Endothelial cell of umbilical vein (primary cell): ENCODE measurements at regions not wholly inside any gene's neighbourhood (a gene's known extent, or its start where the extent isn't known, plus 50 kb on each side); places are given as distances from the start of the nearest gene placed in this dataset.

ENCODE experiments used
- BruUV-seq: library from RNA; stranded (reverse); fragments of 400-500 nt; replicated peaks from 2 replicates; lab custom pipeline; 2021; lab: Mats Ljungman, UMichigan
- CTCF ChIA-PET: fragments of 300-600, 350-600 bp; sonication (Branson Sonifier 250); formaldehyde crosslinking; loops from one replicate; lab custom pipeline; 2021; ENCODE audit warnings: antibody characterized with exemption, inconsistent platforms; lab: Charles Lee
- POLR2A ChIA-PET: fragments of 300-600, 350-600 bp; sonication (Branson Sonifier 250); formaldehyde crosslinking; loops from one replicate; lab custom pipeline; 2021; ENCODE audit warnings: antibody characterized with exemption, inconsistent platforms; lab: Charles Lee
- DNase-seq: peaks from one replicate; pipeline ENCODE4 v3.0.0-alpha.2; 2011; ENCODE audit warnings: low read depth, low spot score
- FAIRE-seq: peaks from 2 replicates; lab custom pipeline; 2011; peaks lifted over from hg19 to GRCh38; lab: Jason Lieb, UNC
- H2AFZ ChIP-seq: 2 replicates; pipeline ENCODE4 v1.6.0; 2012; ENCODE audit warnings: low read depth, low read length, control low read depth, inconsistent platforms
- H3K27ac ChIP-seq: 2 replicates; pipeline ENCODE4 v1.5.1; 2011; ENCODE audit warnings: low read depth, mild to moderate bottlenecking, control low read depth, low read length, moderate library complexity; ENCODE audit not compliant: insufficient read depth
- H3K27me3 ChIP-seq, 2 experiments: 2 replicates each; pipeline versions ENCODE4 v1.6.0 to v1.6.1; 2011; ENCODE audit warnings: low read length in 2 of 2, mixed read lengths in 1 of 2; ENCODE audit not compliant: control insufficient read depth in 2 of 2, insufficient read depth in 2 of 2
- H3K36me3 ChIP-seq, 2 experiments: 2 replicates in 1 of 2; 3 replicates in 1 of 2; pipeline ENCODE4 v1.5.1; 2011; ENCODE audit warnings: low read length in 2 of 2, mild to moderate bottlenecking in 1 of 2, moderate library complexity in 1 of 2; ENCODE audit not compliant: control insufficient read depth in 2 of 2, insufficient read depth in 2 of 2; ENCODE audit errors: extremely low read depth in 1 of 2
- H3K4me1 ChIP-seq: 3 replicates; pipeline ENCODE4 v1.5.1; 2011; ENCODE audit warnings: mild to moderate bottlenecking, low read length; ENCODE audit not compliant: control insufficient read depth, insufficient read depth; ENCODE audit errors: extremely low read depth
- H3K4me2 ChIP-seq: 2 replicates; pipeline ENCODE4 v1.6.1; 2011; ENCODE audit warnings: low read length, control low read depth, mixed read lengths; ENCODE audit not compliant: insufficient read depth
- H3K4me3 ChIP-seq, 3 experiments: fragments of 200-600 bp in 1 of 3; sonication (generic), shearing (Covaris generic) in 1 of 3; replicated peaks in 1 of 3; 2 replicates each; pipeline ENCODE4 v1.5.1; 2011 to 2016; ENCODE audit warnings: control low read depth in 3 of 3, low read length in 3 of 3, mild to moderate bottlenecking in 2 of 3, inconsistent platforms in 1 of 3, low read depth in 1 of 3, moderate library complexity in 1 of 3; ENCODE audit not compliant: insufficient read depth in 1 of 3
- H3K79me2 ChIP-seq: 2 replicates; pipeline ENCODE4 v1.6.0; 2012; ENCODE audit warnings: low read length, inconsistent platforms; ENCODE audit not compliant: control insufficient read depth, insufficient read depth
- H3K9ac ChIP-seq: replicated peaks from 2 replicates; pipeline ENCODE3; 2011; ENCODE audit warnings: low read length, control low read depth; ENCODE audit not compliant: insufficient read depth; ENCODE audit errors: extremely low read depth
- H3K9me1 ChIP-seq: replicated peaks from 3 replicates; pipeline ENCODE4 v1.6.0; 2011; ENCODE audit warnings: mild to moderate bottlenecking, low read length; ENCODE audit not compliant: control insufficient read depth, insufficient read depth; ENCODE audit errors: extremely low read depth
- H3K9me3 ChIP-seq: replicated peaks from 2 replicates; pipeline ENCODE4 v1.5.1; 2012; ENCODE audit warnings: low read length, inconsistent platforms; ENCODE audit not compliant: control insufficient read depth, insufficient read depth
- H4K20me1 ChIP-seq: replicated peaks from 2 replicates; pipeline ENCODE3; 2011; ENCODE audit warnings: mild to moderate bottlenecking, low read length; ENCODE audit not compliant: control insufficient read depth, insufficient read depth; ENCODE audit errors: extremely low read depth
- EZH2 ChIP-seq: IDR thresholded peaks from 2 replicates; pipeline ENCODE4 v1.6.1; 2012; ENCODE audit warnings: borderline replicate concordance, low read depth, mild to moderate bottlenecking, moderate library complexity, low read length, inconsistent platforms; ENCODE audit not compliant: severe bottlenecking
- FOS ChIP-seq: IDR thresholded peaks from 2 replicates; pipeline ENCODE4 v1.6.1; 2011; ENCODE audit warnings: mild to moderate bottlenecking, low read length, moderate library complexity, borderline replicate concordance; ENCODE audit not compliant: insufficient read depth
- GATA2 ChIP-seq: IDR thresholded peaks from 2 replicates; pipeline ENCODE4 v1.7.0; 2011; ENCODE audit warnings: low read depth, mild to moderate bottlenecking, moderate library complexity, mixed read lengths, low read length; ENCODE audit not compliant: insufficient read length, insufficient read depth
- JUN ChIP-seq: IDR thresholded peaks from 2 replicates; pipeline ENCODE4 v1.6.1; 2011; ENCODE audit warnings: borderline replicate concordance, low read depth; ENCODE audit not compliant: insufficient read length, insufficient read depth
- MAX ChIP-seq: IDR thresholded peaks from 2 replicates; pipeline ENCODE4 v1.6.1; 2011; ENCODE audit not compliant: insufficient read depth, insufficient read length
- MYC ChIP-seq: IDR thresholded peaks from one replicate; pipeline ENCODE4 v1.6.1; 2011; ENCODE audit warnings: mild to moderate bottlenecking, low read depth, low read length
- POLR2A ChIP-seq: IDR thresholded peaks from 2 replicates; pipeline ENCODE4 v1.6.1; 2012; ENCODE audit warnings: low read depth, mild to moderate bottlenecking, control low read depth, low read length
- POLR2AphosphoS5 ChIP-seq: IDR thresholded peaks from 2 replicates; pipeline ENCODE4 v1.6.1; 2012; ENCODE audit warnings: low read depth, mild to moderate bottlenecking, control low read depth, low read length, moderate library complexity; ENCODE audit not compliant: insufficient read depth
- dilution Hi-C: fragments of 300-500 bp; cut with MboI; formaldehyde crosslinking; loops from one replicate; pipeline ENCODE4 v1.15.0; 2019; ENCODE audit warnings: low sequenced_read_pairs; ENCODE audit not compliant: extremely low pct_ligation_motif_present
- intact Hi-C: fragments of 100-400 bp; cut with micrococcal nuclease; formaldehyde crosslinking; loops from one replicate; pipeline ENCODE4 v1.10.0; 2022
- TF ChIP-seq, protein P1 (sequence below), 2 donors: IDR thresholded peaks; 1 replicate in 1 of 2; 2 replicates in 1 of 2; pipeline ENCODE4 v1.5.1; 2011; ENCODE audit warnings: low read length in 2 of 2, mild to moderate bottlenecking in 2 of 2, moderate library complexity in 2 of 2, control low read depth in 1 of 2, inconsistent platforms in 1 of 2, low read depth in 1 of 2; ENCODE audit not compliant: insufficient read depth in 1 of 2; ENCODE audit errors: extremely low read depth in 1 of 2

DNA sequence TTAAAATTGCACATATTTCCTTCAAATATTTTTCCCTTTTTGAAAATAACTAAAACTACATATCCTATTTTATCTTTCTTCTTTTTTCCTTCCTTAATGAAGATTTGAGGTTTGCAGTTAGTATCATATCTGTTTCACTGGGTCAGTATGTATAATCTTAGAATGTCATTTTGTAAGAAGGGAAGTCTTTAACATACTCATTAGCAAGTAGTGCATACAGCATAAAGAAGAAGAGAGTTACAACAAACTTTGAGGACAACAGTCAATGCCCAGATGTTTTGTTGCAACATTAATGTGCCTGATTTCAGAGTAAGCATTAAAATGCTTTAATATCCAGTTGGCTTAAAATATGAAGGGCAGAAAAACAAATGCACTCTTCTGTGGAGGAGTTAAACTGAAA lies 176.9 kb upstream of the FBXO33 start:
- no peak for FAIRE-seq
- BruUV-seq = no TSS peak
- no peaks in the 10 kb centered on the region for H4K20me1 ChIP-seq
- H2AFZ ChIP-seq = no peak overlapping the region
- no peaks in the 10 kb centered on the region for H3K36me3 ChIP-seq
- H3K9ac ChIP-seq = no peak overlapping the region
- no peaks in the 10 kb centered on the region for H3K27me3 ChIP-seq
- dilution Hi-C loops (no loop called here), intact Hi-C loops (no loop called here)
- H3K4me3 ChIP-seq = no peak overlapping the region
- H3K79me2 ChIP-seq = no peaks in the 10 kb centered on the region
- no peaks in the 10 kb centered on the region for H3K9me3 ChIP-seq
- no peaks in the 10 kb centered on the region for H3K9me1 ChIP-seq
- H3K4me1 ChIP-seq = no peaks in the 10 kb centered on the region
- H3K4me2 ChIP-seq = no peak overlapping the region
- DNase-seq = no peak
- ChIA-PET CTCF (no interaction called here), POLR2A (no interaction called here)
- TF ChIP-seq, protein P1, sequence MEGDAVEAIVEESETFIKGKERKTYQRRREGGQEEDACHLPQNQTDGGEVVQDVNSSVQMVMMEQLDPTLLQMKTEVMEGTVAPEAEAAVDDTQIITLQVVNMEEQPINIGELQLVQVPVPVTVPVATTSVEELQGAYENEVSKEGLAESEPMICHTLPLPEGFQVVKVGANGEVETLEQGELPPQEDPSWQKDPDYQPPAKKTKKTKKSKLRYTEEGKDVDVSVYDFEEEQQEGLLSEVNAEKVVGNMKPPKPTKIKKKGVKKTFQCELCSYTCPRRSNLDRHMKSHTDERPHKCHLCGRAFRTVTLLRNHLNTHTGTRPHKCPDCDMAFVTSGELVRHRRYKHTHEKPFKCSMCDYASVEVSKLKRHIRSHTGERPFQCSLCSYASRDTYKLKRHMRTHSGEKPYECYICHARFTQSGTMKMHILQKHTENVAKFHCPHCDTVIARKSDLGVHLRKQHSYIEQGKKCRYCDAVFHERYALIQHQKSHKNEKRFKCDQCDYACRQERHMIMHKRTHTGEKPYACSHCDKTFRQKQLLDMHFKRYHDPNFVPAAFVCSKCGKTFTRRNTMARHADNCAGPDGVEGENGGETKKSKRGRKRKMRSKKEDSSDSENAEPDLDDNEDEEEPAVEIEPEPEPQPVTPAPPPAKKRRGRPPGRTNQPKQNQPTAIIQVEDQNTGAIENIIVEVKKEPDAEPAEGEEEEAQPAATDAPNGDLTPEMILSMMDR (IDR thresholded peaks at IDR 0.05; ENCODE audit: extremely low read depth in 1 of 2, insufficient read depth in 1 of 2, low read depth in 1 of 2, low read length in 2 of 2) = no peak
- TF ChIP-seq POLR2AphosphoS5 (no peak), EZH2 (no peak), JUN (no peak)
- no peak overlapping the region for H3K27ac ChIP-seq

DNA sequence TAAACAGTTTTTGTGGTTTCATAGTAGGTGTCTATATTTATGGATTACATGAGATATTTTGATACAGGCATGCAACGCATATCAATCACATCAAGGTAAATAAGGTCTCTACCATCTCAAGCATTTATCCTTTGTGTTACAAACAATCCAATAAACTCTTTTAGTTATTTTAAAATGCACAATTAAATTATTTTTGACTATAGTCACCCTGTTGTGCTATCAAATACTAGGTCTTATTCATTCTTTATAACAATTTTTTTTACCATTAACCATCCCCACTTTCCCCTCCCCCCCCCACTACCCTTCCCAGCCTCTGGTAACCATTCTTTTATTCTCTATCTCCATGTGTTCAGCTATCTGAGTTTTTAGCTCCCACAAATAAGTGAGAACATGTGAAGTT lies 175.7 kb upstream of the FBXO33 start:
- TF ChIP-seq MYC (no peak), POLR2A (no peak), POLR2AphosphoS5 (no peak), GATA2 (no peak), JUN (no peak), FOS (no peak), MAX (no peak)
- TF ChIP-seq, protein P1 (IDR thresholded peaks at IDR 0.05; ENCODE audit: extremely low read depth in 1 of 2, insufficient read depth in 1 of 2, low read depth in 1 of 2, low read length in 2 of 2) = no peak
- Histone ChIP-seq H3K27ac (no peak overlapping the region), H3K9ac (no peak overlapping the region), H3K4me1 (no peaks in the 10 kb centered on the region), H2AFZ (no peak overlapping the region), H3K4me3 (no peak overlapping the region), H3K36me3 (no peaks in the 10 kb centered on the region), H3K9me1 (no peaks in the 10 kb centered on the region), H3K79me2 (no peaks in the 10 kb centered on the region), H3K27me3 (no peaks in the 10 kb centered on the region), H4K20me1 (no peaks in the 10 kb centered on the region), H3K9me3 (no peaks in the 10 kb centered on the region), H3K4me2 (no peak overlapping the region)
- dilution Hi-C loops (no loop called here), intact Hi-C loops (no loop called here)
- CTCF ChIA-PET = no interaction called here
- no TSS peak for BruUV-seq
- DNase-seq (no peak), FAIRE-seq (no peak)
- POLR2A ChIA-PET = no interaction called here
